ENCODE measurements at regions not wholly inside any gene's neighbourhood (a gene's known extent, or its start where the extent isn't known, plus 50 kb on each side); places are given as distances from the start of the nearest gene placed in this dataset.
"Not testable (repeated sequence)": the region's sequence is repeated elsewhere in the genome, so short reads cannot be mapped to it uniquely, and the experiment has no call there.

DNA sequence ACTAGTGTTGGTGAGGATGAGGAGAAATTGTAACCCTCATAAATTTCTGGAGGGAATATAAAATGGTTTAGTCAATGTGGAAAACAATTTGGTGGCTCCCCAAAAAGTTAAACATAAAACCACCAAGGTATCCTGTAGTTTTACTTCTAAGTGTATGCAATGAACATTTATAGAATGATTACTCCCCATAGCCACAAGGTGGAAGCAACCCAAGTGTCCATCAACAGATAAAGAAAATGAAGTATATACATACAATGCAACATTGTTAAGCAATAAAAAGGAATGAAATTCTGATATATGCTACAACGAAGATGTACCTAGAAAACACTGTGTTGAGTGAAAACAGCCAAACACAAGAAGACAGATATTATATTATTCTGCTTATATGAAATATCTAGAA is 569.1 kb upstream of the GRID2 start:
- no peak overlapping the region for H3K4me3 ChIP-seq (ENCODE audit: low read depth, low read length)
- TF ChIP-seq, protein P1, sequence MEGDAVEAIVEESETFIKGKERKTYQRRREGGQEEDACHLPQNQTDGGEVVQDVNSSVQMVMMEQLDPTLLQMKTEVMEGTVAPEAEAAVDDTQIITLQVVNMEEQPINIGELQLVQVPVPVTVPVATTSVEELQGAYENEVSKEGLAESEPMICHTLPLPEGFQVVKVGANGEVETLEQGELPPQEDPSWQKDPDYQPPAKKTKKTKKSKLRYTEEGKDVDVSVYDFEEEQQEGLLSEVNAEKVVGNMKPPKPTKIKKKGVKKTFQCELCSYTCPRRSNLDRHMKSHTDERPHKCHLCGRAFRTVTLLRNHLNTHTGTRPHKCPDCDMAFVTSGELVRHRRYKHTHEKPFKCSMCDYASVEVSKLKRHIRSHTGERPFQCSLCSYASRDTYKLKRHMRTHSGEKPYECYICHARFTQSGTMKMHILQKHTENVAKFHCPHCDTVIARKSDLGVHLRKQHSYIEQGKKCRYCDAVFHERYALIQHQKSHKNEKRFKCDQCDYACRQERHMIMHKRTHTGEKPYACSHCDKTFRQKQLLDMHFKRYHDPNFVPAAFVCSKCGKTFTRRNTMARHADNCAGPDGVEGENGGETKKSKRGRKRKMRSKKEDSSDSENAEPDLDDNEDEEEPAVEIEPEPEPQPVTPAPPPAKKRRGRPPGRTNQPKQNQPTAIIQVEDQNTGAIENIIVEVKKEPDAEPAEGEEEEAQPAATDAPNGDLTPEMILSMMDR (IDR thresholded peaks at IDR 0.05; ENCODE audit: insufficient read depth, low read depth, low read length), result no peak
- no peak for DNase-seq (ENCODE audit: low read depth)

DNA sequence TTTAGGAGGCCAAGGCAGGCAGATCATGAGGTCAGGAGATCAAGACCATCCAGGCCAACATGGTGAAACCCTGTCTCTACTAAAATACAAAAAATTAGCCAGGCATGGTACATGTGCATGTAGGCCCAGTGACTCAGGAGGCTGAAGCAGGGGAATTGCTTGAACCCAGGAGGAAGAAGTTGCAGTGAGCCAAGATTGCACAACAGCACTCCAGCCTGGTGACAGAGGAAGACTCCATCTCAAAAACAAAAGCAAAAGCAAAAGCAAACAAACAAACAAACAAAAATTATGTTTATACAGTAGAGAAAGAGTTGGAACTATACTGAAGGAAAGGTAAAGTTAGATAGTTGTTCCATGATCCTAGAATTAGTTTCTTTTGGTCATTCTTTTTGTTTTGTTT is 564.9 kb upstream of the GRID2 start:
- DNase-seq (ENCODE audit: low read depth); H3K4me3 ChIP-seq (ENCODE audit: low read depth, low read length): not testable (repeated sequence)

DNA sequence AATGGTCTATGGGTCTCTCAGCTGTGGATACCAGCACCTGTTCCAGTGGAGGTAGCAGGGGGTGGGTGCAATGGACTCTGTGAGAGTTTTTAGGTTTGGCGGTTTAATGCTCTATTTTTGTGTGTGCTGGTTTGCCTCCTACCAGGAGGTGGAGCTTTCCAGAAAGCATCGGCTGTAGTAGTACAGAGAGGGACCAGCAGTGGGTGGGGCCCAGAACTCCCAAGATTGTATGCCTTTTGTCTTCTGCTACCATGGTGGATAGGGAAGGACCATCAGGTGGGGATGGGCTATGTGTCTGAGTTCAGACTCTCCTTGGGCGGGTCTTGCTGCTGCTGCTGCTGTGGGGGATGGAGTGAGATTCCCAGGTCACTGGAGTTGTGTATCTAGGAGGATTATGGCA is 557.2 kb upstream of the GRID2 start:
- no peak overlapping the region for H3K4me3 ChIP-seq (ENCODE audit: low read depth, low read length)
- TF ChIP-seq, protein P1 (IDR thresholded peaks at IDR 0.05; ENCODE audit: insufficient read depth, low read depth, low read length), result no peak
- DNase-seq (ENCODE audit: low read depth), result no peak

DNA sequence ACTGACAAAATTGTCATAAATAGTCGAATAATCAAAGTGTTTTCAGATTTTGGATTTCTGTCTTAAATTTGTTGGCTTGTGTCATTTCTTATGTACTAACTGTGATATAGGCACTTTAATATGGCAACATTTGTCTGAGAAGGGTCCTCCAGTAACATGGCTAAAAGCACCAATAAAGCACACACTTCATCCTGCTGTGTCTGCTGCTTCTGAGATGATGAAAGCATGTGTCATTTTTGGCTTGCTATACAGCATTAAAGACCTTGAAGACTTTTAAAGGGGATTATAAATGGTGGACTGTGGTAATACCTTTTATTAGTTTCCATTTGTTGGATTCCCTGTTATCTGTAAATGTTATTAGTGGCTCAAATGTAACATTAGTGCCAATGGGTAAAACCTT is 551.8 kb upstream of the GRID2 start:
- TF ChIP-seq, protein P1 (IDR thresholded peaks at IDR 0.05; ENCODE audit: insufficient read depth, low read depth, low read length), result no peak
- DNase-seq (ENCODE audit: low read depth), result no peak
- no peak overlapping the region for H3K4me3 ChIP-seq (ENCODE audit: low read depth, low read length)

DNA sequence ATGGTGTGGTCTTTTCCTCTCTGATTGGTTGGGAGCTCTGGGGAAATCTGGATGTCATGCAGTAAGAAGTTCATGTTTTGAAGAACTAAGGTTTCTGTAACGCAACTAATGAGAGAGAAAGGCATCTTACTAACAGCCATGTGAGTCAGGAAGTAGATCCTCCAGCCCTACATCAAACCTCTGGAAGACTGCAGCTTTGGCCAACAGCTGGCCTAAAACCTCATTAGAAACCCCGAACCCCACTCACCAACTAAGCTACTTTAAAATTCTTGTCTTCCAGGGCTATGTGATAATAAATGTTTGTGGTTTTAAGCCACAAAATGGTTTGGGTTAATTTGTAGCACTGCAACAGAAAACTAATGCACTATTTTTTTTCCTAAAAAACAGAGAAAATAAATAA is 549.0 kb upstream of the GRID2 start:
- TF ChIP-seq, protein P1 (IDR thresholded peaks at IDR 0.05; ENCODE audit: insufficient read depth, low read depth, low read length), result no peak
- no peak overlapping the region for H3K4me3 ChIP-seq (ENCODE audit: low read depth, low read length)
- DNase-seq (ENCODE audit: low read depth), result peak; percentile 1

DNA sequence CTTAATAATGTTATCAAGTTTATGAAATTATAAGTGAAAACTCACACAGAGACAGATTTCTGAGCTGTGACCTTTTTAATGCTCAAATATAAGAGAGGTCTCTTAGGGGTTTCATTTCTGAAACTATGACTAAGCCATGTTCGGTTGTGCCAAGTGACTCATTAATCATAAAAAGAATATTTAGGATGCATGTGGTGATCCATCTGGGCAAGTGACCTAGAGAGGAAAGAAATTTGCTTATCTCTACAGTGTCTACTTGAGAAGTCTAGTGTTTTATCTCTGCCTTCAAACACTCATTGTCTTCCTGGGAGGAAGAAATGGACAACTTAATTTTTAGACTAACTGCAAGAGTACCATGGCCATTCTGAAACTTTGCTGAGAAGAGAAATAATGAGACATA is 545.3 kb upstream of the GRID2 start:
- DNase-seq (ENCODE audit: low read depth), result peak; percentile 25
- TF ChIP-seq, protein P1 (IDR thresholded peaks at IDR 0.05; ENCODE audit: insufficient read depth, low read depth, low read length), result no peak
- no peak overlapping the region for H3K4me3 ChIP-seq (ENCODE audit: low read depth, low read length)

DNA sequence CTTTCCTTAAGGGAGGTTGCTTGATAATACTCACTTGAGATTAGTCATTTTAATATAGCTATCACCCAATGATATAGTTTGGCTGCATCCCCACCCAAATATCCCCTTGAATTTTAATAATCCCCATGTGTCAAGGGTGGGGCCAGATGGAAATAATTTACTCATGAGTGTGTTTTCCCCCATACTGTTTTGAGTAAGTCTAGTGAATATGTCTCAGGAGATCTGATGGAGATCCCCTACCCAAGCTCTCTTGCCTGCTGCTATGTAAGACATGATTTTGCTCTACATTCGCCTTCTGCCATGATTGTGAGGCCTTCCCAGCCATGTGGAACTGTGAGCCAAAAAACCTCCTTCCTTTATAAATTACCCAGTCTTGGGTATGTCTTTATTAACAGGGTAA is 539.7 kb upstream of the GRID2 start:
- no peak overlapping the region for H3K4me3 ChIP-seq (ENCODE audit: low read depth, low read length)
- no peak for DNase-seq (ENCODE audit: low read depth)
- TF ChIP-seq, protein P1 (IDR thresholded peaks at IDR 0.05; ENCODE audit: insufficient read depth, low read depth, low read length), result no peak
